GM23248 (cell line): ENCODE measurements at regions not wholly inside any gene's neighbourhood (a gene's known extent, or its start where the extent isn't known, plus 50 kb on each side); places are given as distances from the start of the nearest gene placed in this dataset.

Experiments used
- EZH2 ChIP-seq: fragments of 200-600 bp; sonication (generic); IDR thresholded peaks from 2 replicates; pipeline ENCODE4 v1.6.1; 2018; ENCODE audit warnings: antibody characterized with exemption, mild to moderate bottlenecking; ENCODE audit not compliant: insufficient read depth, poor library complexity, severe bottlenecking
- EZH2phosphoT487 ChIP-seq: fragments of 200-600 bp; sonication (generic); IDR thresholded peaks from 2 replicates; pipeline ENCODE4 v1.6.1; 2018; ENCODE audit warnings: antibody characterized with exemption, moderate library complexity, mild to moderate bottlenecking, low read depth; ENCODE audit not compliant: insufficient read depth

GRCh38 chr16:48870141-48870540, 260.2 kb upstream of the N4BP1 start:
- TF ChIP-seq EZH2: no peak
- TF ChIP-seq EZH2phosphoT487: no peak
